Adipocyte (in vitro differentiated cells): ENCODE measurements at regions not wholly inside any gene's neighbourhood (a gene's known extent, or its start where the extent isn't known, plus 50 kb on each side); places are given as distances from the start of the nearest gene placed in this dataset.

Source experiments
- DNase-seq: peaks from one replicate; pipeline ENCODE4 v3.0.0-alpha.2; 2015; ENCODE audit warnings: low read depth
- H3K27me3 ChIP-seq: replicated peaks from 2 replicates; pipeline ENCODE4 v1.7.0; 2013; ENCODE audit warnings: mild to moderate bottlenecking, low read length, moderate library complexity; ENCODE audit not compliant: control insufficient read depth, insufficient read depth
- H3K36me3 ChIP-seq: 2 replicates; pipeline ENCODE4 v1.7.0; 2013; ENCODE audit warnings: low read length, mild to moderate bottlenecking, moderate library complexity; ENCODE audit not compliant: control insufficient read depth, insufficient read depth, severe bottlenecking
- H3K4me1 ChIP-seq: 2 replicates; pipeline ENCODE4 v1.7.0; 2013; ENCODE audit warnings: mild to moderate bottlenecking, low read length, moderate library complexity; ENCODE audit not compliant: control insufficient read depth, insufficient read depth
- H3K4me3 ChIP-seq: 2 replicates; pipeline ENCODE4 v1.7.0; 2013; ENCODE audit warnings: mild to moderate bottlenecking, low read length, moderate library complexity
- H3K9ac ChIP-seq: 2 replicates; pipeline ENCODE4 v1.7.0; 2013; ENCODE audit warnings: mild to moderate bottlenecking, low read length, moderate library complexity
- H3K9me3 ChIP-seq: 2 replicates; pipeline ENCODE4 v1.7.0; 2013; ENCODE audit warnings: mild to moderate bottlenecking, low read length, moderate library complexity; ENCODE audit not compliant: control insufficient read depth

- H3K9ac ChIP-seq, result no peak overlapping the region
- no peak for DNase-seq
- no peak overlapping the region for H3K4me3 ChIP-seq
- H3K27me3 ChIP-seq, result peaks cover 8% of the 10 kb centered on the region
- peaks cover 3% of the 10 kb centered on the region for H3K4me1 ChIP-seq
- no peaks in the 10 kb centered on the region for H3K36me3 ChIP-seq
- H3K9me3 ChIP-seq, result no peaks in the 10 kb centered on the region
Observed at GRCh38 chr14:34173916-34174315, 223.0 kb upstream of the EGLN3 start.

- DNase-seq, result no peak
- Histone ChIP-seq H3K9ac (no peak overlapping the region), H3K9me3 (no peaks in the 10 kb centered on the region), H3K4me1 (peaks cover 3% of the 10 kb centered on the region), H3K4me3 (no peak overlapping the region), H3K27me3 (peaks cover 8% of the 10 kb centered on the region), H3K36me3 (no peaks in the 10 kb centered on the region)
Observed at GRCh38 chr14:34172550-34173368, 221.9 kb upstream of the EGLN3 start.

- Histone ChIP-seq H3K9ac (no peak overlapping the region), H3K27me3 (peaks cover 8% of the 10 kb centered on the region), H3K9me3 (no peaks in the 10 kb centered on the region), H3K4me3 (no peak overlapping the region), H3K36me3 (no peaks in the 10 kb centered on the region), H3K4me1 (peaks cover 3% of the 10 kb centered on the region)
- DNase-seq, result no peak
Observed at GRCh38 chr14:34172173-34172451, 221.2 kb upstream of the EGLN3 start.

- H3K9me3 ChIP-seq, result no peaks in the 10 kb centered on the region
- H3K4me1 ChIP-seq, result peaks cover 3% of the 10 kb centered on the region
- H3K36me3 ChIP-seq, result no peaks in the 10 kb centered on the region
- H3K9ac ChIP-seq, result no peak overlapping the region
- H3K27me3 ChIP-seq, result peaks cover 8% of the 10 kb centered on the region
- no peak for DNase-seq
- no peak overlapping the region for H3K4me3 ChIP-seq
Observed at GRCh38 chr14:34171431-34172172, 220.7 kb upstream of the EGLN3 start.

- no peak overlapping the region for H3K4me3 ChIP-seq
- no peak overlapping the region for H3K9ac ChIP-seq
- no peak for DNase-seq
- peaks cover 3% of the 10 kb centered on the region for H3K4me1 ChIP-seq
- peaks cover 8% of the 10 kb centered on the region for H3K27me3 ChIP-seq
- no peaks in the 10 kb centered on the region for H3K36me3 ChIP-seq
- H3K9me3 ChIP-seq, result no peaks in the 10 kb centered on the region
Observed at GRCh38 chr14:34170882-34171281, 220.0 kb upstream of the EGLN3 start.

- DNase-seq, result no peak
- H3K9me3 ChIP-seq, result no peaks in the 10 kb centered on the region
- no peaks in the 10 kb centered on the region for H3K36me3 ChIP-seq
- H3K27me3 ChIP-seq, result peaks cover 8% of the 10 kb centered on the region
- H3K4me1 ChIP-seq, result peaks cover 3% of the 10 kb centered on the region
- H3K4me3 ChIP-seq, result no peak overlapping the region
- H3K9ac ChIP-seq, result no peak overlapping the region
Observed at GRCh38 chr14:34169561-34169960, 218.7 kb upstream of the EGLN3 start.

GRCh38 chr14:34168656-34169055 lies 217.8 kb upstream of the EGLN3 start:
- Histone ChIP-seq H3K27me3 (peaks cover 5% of the 10 kb centered on the region), H3K36me3 (no peaks in the 10 kb centered on the region), H3K9me3 (no peaks in the 10 kb centered on the region), H3K9ac (no peak overlapping the region), H3K4me1 (peaks cover 3% of the 10 kb centered on the region), H3K4me3 (no peak overlapping the region)
- DNase-seq, result no peak

- Histone ChIP-seq H3K4me3 (no peak overlapping the region), H3K4me1 (no peaks in the 10 kb centered on the region), H3K9me3 (no peaks in the 10 kb centered on the region), H3K9ac (no peak overlapping the region), H3K27me3 (no peaks in the 10 kb centered on the region), H3K36me3 (no peaks in the 10 kb centered on the region)
- DNase-seq, result no peak
Observed at GRCh38 chr14:34165847-34166350, 215.0 kb upstream of the EGLN3 start.

GRCh38 chr14:34164162-34164864 lies 213.4 kb upstream of the EGLN3 start:
- DNase-seq, result no peak
- Histone ChIP-seq H3K9me3 (no peaks in the 10 kb centered on the region), H3K4me3 (no peak overlapping the region), H3K27me3 (no peaks in the 10 kb centered on the region), H3K4me1 (no peaks in the 10 kb centered on the region), H3K36me3 (no peaks in the 10 kb centered on the region), H3K9ac (no peak overlapping the region)

GRCh38 chr14:34161351-34162082 lies 210.6 kb upstream of the EGLN3 start:
- no peak for DNase-seq
- H3K9ac ChIP-seq, result no peak overlapping the region
- H3K4me1 ChIP-seq, result no peaks in the 10 kb centered on the region
- H3K27me3 ChIP-seq, result peaks cover 14% of the 10 kb centered on the region
- H3K4me3 ChIP-seq, result no peak overlapping the region
- H3K36me3 ChIP-seq, result no peaks in the 10 kb centered on the region
- H3K9me3 ChIP-seq, result no peaks in the 10 kb centered on the region

GRCh38 chr14:34160619-34161018 lies 209.7 kb upstream of the EGLN3 start:
- H3K27me3 ChIP-seq, result peaks cover 14% of the 10 kb centered on the region
- DNase-seq, result no peak
- H3K4me3 ChIP-seq, result no peak overlapping the region
- no peaks in the 10 kb centered on the region for H3K36me3 ChIP-seq
- H3K9ac ChIP-seq, result no peak overlapping the region
- H3K9me3 ChIP-seq, result no peaks in the 10 kb centered on the region
- no peaks in the 10 kb centered on the region for H3K4me1 ChIP-seq
